ENCODE measurements at regions not wholly inside any gene's neighbourhood (a gene's known extent, or its start where the extent isn't known, plus 50 kb on each side); places are given as distances from the start of the nearest gene placed in this dataset.
"Not testable (repeated sequence)": the region's sequence is repeated elsewhere in the genome, so short reads cannot be mapped to it uniquely, and the experiment has no call there.

DNA sequence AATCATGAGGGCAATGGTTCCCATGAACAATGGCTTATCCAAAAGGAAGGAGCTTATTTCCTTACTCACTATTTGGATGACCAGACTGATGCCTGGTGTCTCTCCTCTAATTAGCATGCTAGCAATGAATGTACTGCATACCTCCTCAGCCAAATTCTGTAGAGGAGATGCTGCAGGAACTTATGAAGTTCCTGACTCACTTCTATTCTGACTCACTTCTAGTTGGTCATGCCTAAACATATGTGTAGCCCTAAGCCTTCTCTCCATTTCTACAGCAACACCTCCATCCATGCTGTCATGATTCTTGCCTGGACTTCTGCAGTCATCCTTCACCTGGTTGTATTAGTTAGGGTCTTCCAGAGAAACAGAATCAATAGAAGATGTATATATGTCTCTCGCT lies 59.9 kb upstream of the MRPS9 start:
- no peak for DNase-seq

DNA sequence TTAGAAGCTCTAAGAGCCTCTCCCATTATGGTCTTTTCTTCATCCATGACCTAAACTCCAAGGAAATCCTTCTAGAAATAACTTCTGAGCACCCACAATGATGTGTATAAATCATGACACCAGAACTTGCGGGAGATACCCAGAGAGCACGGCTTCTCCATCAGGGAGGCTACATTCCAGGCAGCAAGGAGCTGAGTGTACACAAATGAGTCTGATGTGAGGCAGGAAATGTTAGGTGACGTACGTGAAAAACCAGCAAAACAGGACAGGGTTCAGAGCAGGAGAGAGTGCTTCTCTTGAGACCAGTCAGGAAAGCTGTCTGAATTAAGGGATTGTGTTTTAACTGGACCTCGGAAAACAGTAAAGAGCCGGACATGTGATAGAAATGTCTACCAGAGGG lies 58.1 kb upstream of the MRPS9 start:
- DNase-seq: not testable (repeated sequence)

DNA sequence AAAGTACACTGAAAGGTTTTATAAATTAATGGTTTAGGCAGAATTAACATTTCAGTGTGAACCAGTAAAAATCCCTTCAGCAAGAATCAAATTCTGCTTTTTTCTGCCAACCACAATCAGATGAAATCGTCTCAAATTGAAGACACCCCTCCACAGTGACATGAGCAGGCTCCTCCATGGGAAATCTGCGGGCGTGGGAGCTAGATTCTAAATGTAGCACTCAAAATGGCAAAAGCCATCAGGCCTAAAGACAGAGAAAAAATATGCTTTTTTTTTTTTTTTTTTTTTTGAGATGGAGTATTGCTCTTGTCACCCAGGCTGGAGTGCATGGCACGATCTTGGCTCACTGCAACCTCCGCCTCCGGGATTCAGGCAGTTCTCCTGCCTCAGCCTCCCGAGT lies 55.8 kb upstream of the MRPS9 start:
- DNase-seq: no peak

Measured in NCI-H2107 (cell line).